ENCODE measurements at regions not wholly inside any gene's neighbourhood (a gene's known extent, or its start where the extent isn't known, plus 50 kb on each side); places are given as distances from the start of the nearest gene placed in this dataset.

DNA sequence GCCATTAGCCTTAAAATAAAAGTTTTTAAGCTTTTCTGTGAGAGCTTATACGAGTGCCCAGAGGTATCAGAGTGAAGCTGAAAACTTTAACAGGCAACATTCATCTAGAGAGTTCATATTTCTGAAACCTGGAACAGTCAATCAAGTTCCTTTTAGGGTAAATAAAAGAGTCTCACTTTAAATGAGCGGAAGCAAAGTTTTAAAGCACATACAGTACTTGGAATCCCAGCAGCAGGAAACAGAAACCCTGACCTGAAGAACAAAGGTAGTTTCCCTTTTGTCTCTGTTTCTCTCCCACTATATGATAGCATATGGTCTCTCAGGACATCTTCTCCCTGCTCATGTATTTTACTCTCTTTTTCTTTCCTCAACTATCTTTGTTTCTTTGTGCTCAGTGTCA lies 153.0 kb downstream of the ASB9 start:
- TF ChIP-seq, protein P1, sequence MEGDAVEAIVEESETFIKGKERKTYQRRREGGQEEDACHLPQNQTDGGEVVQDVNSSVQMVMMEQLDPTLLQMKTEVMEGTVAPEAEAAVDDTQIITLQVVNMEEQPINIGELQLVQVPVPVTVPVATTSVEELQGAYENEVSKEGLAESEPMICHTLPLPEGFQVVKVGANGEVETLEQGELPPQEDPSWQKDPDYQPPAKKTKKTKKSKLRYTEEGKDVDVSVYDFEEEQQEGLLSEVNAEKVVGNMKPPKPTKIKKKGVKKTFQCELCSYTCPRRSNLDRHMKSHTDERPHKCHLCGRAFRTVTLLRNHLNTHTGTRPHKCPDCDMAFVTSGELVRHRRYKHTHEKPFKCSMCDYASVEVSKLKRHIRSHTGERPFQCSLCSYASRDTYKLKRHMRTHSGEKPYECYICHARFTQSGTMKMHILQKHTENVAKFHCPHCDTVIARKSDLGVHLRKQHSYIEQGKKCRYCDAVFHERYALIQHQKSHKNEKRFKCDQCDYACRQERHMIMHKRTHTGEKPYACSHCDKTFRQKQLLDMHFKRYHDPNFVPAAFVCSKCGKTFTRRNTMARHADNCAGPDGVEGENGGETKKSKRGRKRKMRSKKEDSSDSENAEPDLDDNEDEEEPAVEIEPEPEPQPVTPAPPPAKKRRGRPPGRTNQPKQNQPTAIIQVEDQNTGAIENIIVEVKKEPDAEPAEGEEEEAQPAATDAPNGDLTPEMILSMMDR (IDR thresholded peaks at IDR 0.05; ENCODE audit: low read depth, low read length), result no peak
- no peak for TF ChIP-seq POLR2A (IDR thresholded peaks at IDR 0.05; ENCODE audit: extremely low read depth, insufficient read length)

All from NB4 (cell line).